ENCODE measurements at regions not wholly inside any gene's neighbourhood (a gene's known extent, or its start where the extent isn't known, plus 50 kb on each side); places are given as distances from the start of the nearest gene placed in this dataset.

DNA sequence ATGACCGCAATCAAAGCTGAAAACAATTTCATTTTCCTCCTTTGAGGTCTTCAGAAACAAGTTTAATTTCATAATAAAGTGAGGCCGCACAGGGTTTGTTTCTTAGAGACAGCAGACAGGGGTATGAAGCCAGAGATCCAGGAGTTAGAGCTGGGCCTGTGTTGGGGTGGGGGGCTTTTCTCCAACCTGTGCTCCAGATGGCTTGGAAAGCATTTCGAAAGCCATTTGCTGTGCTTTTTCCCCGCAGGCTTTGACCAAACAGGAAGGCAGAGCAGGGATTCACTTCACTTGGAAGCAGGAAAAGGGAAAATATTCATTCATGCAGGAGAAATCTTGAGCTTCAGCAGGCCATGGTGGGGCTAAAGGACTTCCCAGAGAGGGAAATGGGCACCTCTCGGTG is 617.4 kb downstream of the SOX6 start:
- TF ChIP-seq, protein P1, sequence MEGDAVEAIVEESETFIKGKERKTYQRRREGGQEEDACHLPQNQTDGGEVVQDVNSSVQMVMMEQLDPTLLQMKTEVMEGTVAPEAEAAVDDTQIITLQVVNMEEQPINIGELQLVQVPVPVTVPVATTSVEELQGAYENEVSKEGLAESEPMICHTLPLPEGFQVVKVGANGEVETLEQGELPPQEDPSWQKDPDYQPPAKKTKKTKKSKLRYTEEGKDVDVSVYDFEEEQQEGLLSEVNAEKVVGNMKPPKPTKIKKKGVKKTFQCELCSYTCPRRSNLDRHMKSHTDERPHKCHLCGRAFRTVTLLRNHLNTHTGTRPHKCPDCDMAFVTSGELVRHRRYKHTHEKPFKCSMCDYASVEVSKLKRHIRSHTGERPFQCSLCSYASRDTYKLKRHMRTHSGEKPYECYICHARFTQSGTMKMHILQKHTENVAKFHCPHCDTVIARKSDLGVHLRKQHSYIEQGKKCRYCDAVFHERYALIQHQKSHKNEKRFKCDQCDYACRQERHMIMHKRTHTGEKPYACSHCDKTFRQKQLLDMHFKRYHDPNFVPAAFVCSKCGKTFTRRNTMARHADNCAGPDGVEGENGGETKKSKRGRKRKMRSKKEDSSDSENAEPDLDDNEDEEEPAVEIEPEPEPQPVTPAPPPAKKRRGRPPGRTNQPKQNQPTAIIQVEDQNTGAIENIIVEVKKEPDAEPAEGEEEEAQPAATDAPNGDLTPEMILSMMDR (conservative IDR thresholded peaks at IDR 0.05; ENCODE audit: low read length) = no peak
- TF ChIP-seq EZH2phosphoT487 (IDR thresholded peaks at IDR 0.05; ENCODE audit: borderline replicate concordance) = no peak
